Adrenal gland (tissue), 9 donors: ENCODE measurements at regions not wholly inside any gene's neighbourhood (a gene's known extent, or its start where the extent isn't known, plus 50 kb on each side); places are given as distances from the start of the nearest gene placed in this dataset.

Experiments used
- DNase-seq, 7 donors: peaks; one replicate each; pipeline ENCODE4 v3.0.0-alpha.2; 2019 to 2020
- H3K27ac ChIP-seq, 5 donors: fragments of 200-600 bp; sonication (generic) in 4 of 5; 1 replicate in 3 of 5; 2 replicates in 2 of 5; pipeline versions ENCODE4 v1.5.1 to v1.8.0; 2016 to 2020; ENCODE audit warnings: mild to moderate bottlenecking in 1 of 5
- H3K27me3 ChIP-seq: fragments of 200-600 bp; 2 replicates; pipeline ENCODE4 v1.8.0; 2021
- H3K36me3 ChIP-seq, 2 donors: fragments of 200-600 bp; replicated peaks in 1 of 2; 1 replicate in 1 of 2; 2 replicates in 1 of 2; pipeline versions ENCODE4 v1.5.1 to v1.8.0; 2018 to 2022
- H3K4me1 ChIP-seq, 2 donors: fragments of 200-600 bp; replicated peaks in 1 of 2; 1 replicate in 1 of 2; 2 replicates in 1 of 2; pipeline versions ENCODE4 v1.5.1 to v1.8.0; 2018 to 2021
- H3K4me3 ChIP-seq, 4 donors: fragments of 200-600 bp; sonication (generic) in 3 of 4; one replicate each; pipeline ENCODE4 v1.5.1; 2016 to 2018
- H3K9me3 ChIP-seq, 3 donors: fragments of 200-600 bp; sonication (generic) in 1 of 3; replicated peaks in 1 of 3; 1 replicate in 2 of 3; 2 replicates in 1 of 3; pipeline versions ENCODE4 v1.5.1 to v1.8.0; 2016 to 2021
- CTCF ChIP-seq, 6 experiments: fragments of 450-650 bp in 4 of 6; fragments of 200-600 bp in 2 of 6; sonication (generic) in 1 of 6; IDR thresholded peaks; 1 replicate in 5 of 6; 2 replicates in 1 of 6; pipeline versions ENCODE4 v1.5.1 to v1.8.0; 2016 to 2021; ENCODE audit warnings: antibody characterized with exemption in 6 of 6, mild to moderate bottlenecking in 2 of 6, moderate library complexity in 1 of 6
- POLR2A ChIP-seq, 2 donors: fragments of 450-650 bp; IDR thresholded peaks; one replicate each; pipeline ENCODE4 v1.6.1; 2017; ENCODE audit warnings: antibody characterized with exemption in 2 of 2, mild to moderate bottlenecking in 2 of 2, moderate library complexity in 1 of 2
- WGBS, 4 donors: extraction: QIAGEN DNeasy Blood & Tissue Kit in 2 of 4; methylation state at CpG; one replicate each; pipeline versions ENCODE4 v1.1.5 to v1.1.7; 2013 to 2017; 5-methylcytosine and 5-hydroxymethylcytosine counted together
- intact Hi-C, 2 donors: fragments of 100-400 bp; cut with DNase I; formaldehyde crosslinking; loops; one replicate each; pipeline versions ENCODE4 v1.14.1 to v1.15.0; 2022 to 2023
- donor health status: healthy with polysubstance abuse.
- donor health status: Bipolar disorder and iron deficiency.
- donor health status: DM: yes; HTN: yes; CAD: no.
- donor health status: DM: no; HTN: no; CAD: no.
- donor health status: DM: no; HTN: no; CAD: no.

- intact Hi-C loops = no loop called here
- TF ChIP-seq POLR2A (IDR thresholded peaks at IDR 0.05) = no peak
- TF ChIP-seq CTCF (IDR thresholded peaks at IDR 0.05) = no peak
- DNase-seq = no peak
- H3K4me3 ChIP-seq = no peak overlapping the region
- H3K36me3 ChIP-seq = no peaks in the 10 kb centered on the region
- H3K9me3 ChIP-seq = no peaks in the 10 kb centered on the region
- H3K4me1 ChIP-seq = no peaks in the 10 kb centered on the region
- whole genome bisulfite sequencing, 4 donors = 66 to 73% (median 67%) methylated on average over 4 of the region's 4 CpGs
- no peaks in the 10 kb centered on the region for H3K27me3 ChIP-seq
- H3K27ac ChIP-seq = no peak overlapping the region
Measured at GRCh38 chr18:27627927-27628326, 442.8 kb upstream of the CHST9 start.

DNA sequence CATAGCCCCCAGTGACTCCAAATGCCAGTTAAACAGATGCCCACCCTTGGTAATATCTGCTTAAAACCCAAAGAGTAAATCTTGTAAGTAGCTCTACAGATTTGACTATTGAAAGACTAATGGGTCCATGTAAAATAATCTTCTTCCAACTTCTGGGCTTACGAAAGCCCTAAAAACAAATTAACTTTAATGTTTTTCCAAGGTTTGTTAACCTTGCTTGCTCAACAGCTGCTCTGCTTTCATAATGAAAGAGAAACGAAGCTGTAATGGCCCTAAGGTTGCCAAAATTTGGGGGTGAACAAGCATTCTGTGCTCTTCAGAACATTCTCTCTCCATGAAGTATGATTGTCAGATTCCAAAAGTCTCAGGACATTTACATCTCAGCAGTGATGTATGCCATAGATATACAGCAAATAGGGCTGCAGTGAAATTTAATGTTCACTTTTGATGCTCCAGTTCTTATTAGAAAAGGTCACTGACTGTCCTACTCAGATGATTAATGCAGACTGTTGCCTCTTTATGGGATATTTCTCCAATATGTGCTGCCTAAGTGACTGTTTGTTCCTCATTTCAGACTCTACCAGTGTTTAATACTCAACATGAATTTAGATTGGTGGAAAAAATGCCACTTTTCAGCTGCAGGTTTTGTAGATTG, 436.3 kb upstream of the CHST9 start:
- no peak overlapping the region for H3K4me3 ChIP-seq
- H3K27me3 ChIP-seq = no peaks in the 10 kb centered on the region
- H3K27ac ChIP-seq = no peak overlapping the region
- intact Hi-C loops = no loop called here
- TF ChIP-seq POLR2A (IDR thresholded peaks at IDR 0.05) = no peak
- TF ChIP-seq CTCF (IDR thresholded peaks at IDR 0.05) = no peak
- no peaks in the 10 kb centered on the region for H3K9me3 ChIP-seq
- DNase-seq = no peak
- no peaks in the 10 kb centered on the region for H3K4me1 ChIP-seq
- 25 to 38% (median 30%) methylated on average over 2 of the region's 2 CpGs for WGBS, 4 donors
- no peaks in the 10 kb centered on the region for H3K36me3 ChIP-seq

- Histone ChIP-seq H3K4me1 (no peaks in the 10 kb centered on the region), H3K4me3 (no peak overlapping the region), H3K27me3 (no peaks in the 10 kb centered on the region), H3K27ac (no peak overlapping the region), H3K36me3 (no peaks in the 10 kb centered on the region), H3K9me3 (no peaks in the 10 kb centered on the region)
- no peak for DNase-seq
- TF ChIP-seq POLR2A (IDR thresholded peaks at IDR 0.05) (no peak), CTCF (IDR thresholded peaks at IDR 0.05) (no peak)
- intact Hi-C loops = loop anchor here in 1 of 2 donors (10.0 kb wide), 1 partner anchor 55 kb away; no protein-coding TSS in a partner anchor
- 85 to 100% (median 93%) methylated on average over 4 of the region's 4 CpGs for WGBS, 4 donors
Measured at GRCh38 chr18:27619906-27620305, 434.8 kb upstream of the CHST9 start.

GRCh38 chr18:27619090-27619772, 434.1 kb upstream of the CHST9 start:
- WGBS, 4 donors = 79 to 88% (median 86%) methylated on average over 6 of the region's 6 CpGs

More at GRCh38 chr18:27619090-27619772, 434.1 kb upstream of the CHST9 start:
- no peak overlapping the region for H3K4me3 ChIP-seq
- H3K4me1 ChIP-seq = no peaks in the 10 kb centered on the region
- TF ChIP-seq POLR2A (IDR thresholded peaks at IDR 0.05) (no peak), CTCF (IDR thresholded peaks at IDR 0.05) (no peak)
- no peaks in the 10 kb centered on the region for H3K9me3 ChIP-seq
- DNase-seq = no peak
- intact Hi-C loops = loop anchor here in 1 of 2 donors (10.0 kb wide), 1 partner anchor 56 kb away; no protein-coding TSS in a partner anchor
- no peaks in the 10 kb centered on the region for H3K27me3 ChIP-seq
- H3K27ac ChIP-seq = no peak overlapping the region
- no peaks in the 10 kb centered on the region for H3K36me3 ChIP-seq
